HG02571 (cell line): ENCODE measurements at regions not wholly inside any gene's neighbourhood (a gene's known extent, or its start where the extent isn't known, plus 50 kb on each side); places are given as distances from the start of the nearest gene placed in this dataset.
"Not testable (repeated sequence)": the region's sequence is repeated elsewhere in the genome, so short reads cannot be mapped to it uniquely, and the experiment has no call there.

Source experiments
- ATAC-seq: cut with Tn5 transposase; IDR thresholded peaks from one replicate; pipeline ENCODE4 v1.9.1; 2021; ENCODE audit warnings: mild to moderate bottlenecking, moderate library complexity; ENCODE audit not compliant: unreplicated experiment

DNA sequence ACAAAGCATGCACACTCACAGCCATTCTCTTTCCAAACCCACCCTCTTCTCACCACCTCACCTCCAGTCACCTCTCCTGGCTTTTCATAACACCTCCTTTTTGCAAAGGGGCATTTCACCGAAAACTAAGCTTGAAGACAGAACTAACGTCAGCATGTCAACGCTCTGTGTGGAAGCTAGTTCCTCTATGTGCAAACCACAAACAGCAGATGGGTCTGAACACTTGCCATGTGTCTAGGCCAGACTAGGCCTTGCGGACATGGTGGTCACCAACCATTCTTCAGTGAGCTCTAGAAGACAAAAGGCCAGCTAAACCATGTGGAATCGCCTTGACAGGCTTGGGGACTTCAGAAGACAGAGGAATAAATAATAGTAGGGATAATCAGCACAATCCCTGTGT, 148.5 kb downstream of the TXNL1 start:
- no peak for ATAC-seq

GRCh38 chr18:56488739-56489138, 149.7 kb downstream of the TXNL1 start:
- ATAC-seq: no peak

- ATAC-seq: no peak
These were observed 150.6 kb downstream of the TXNL1 start for GRCh38 chr18:56487801-56488200.

DNA sequence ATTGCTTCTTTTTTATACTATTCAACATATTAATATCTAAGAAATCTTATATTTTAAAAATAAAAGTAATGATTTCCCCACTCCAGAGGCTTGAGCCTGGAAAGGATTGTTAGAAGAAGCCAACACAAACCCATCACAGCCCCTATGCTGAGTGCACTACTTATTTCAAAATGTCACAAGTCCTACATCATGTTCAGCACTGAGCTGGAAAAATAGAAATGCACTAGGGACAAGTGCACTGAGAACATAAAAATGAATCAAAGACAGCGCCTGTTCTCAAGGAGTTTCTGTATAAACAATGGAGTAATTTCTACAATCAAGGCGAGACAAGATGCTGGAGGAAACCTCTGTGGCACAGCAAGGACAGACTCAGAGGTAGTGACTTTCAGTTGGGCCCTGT, 155.0 kb downstream of the TXNL1 start:
- no peak for ATAC-seq

GRCh38 chr18:56482813-56483212, 155.6 kb downstream of the TXNL1 start:
- ATAC-seq: not testable (repeated sequence)

- no peak for ATAC-seq
These were observed 156.6 kb downstream of the TXNL1 start for GRCh38 chr18:56481751-56482150.

GRCh38 chr18:56479841-56480240, 158.6 kb downstream of the TXNL1 start:
- no peak for ATAC-seq

- no peak for ATAC-seq
These were observed 163.1 kb downstream of the TXNL1 start for GRCh38 chr18:56475250-56475649.

- no peak for ATAC-seq
These were observed 164.9 kb downstream of the TXNL1 start for GRCh38 chr18:56473400-56474024.

DNA sequence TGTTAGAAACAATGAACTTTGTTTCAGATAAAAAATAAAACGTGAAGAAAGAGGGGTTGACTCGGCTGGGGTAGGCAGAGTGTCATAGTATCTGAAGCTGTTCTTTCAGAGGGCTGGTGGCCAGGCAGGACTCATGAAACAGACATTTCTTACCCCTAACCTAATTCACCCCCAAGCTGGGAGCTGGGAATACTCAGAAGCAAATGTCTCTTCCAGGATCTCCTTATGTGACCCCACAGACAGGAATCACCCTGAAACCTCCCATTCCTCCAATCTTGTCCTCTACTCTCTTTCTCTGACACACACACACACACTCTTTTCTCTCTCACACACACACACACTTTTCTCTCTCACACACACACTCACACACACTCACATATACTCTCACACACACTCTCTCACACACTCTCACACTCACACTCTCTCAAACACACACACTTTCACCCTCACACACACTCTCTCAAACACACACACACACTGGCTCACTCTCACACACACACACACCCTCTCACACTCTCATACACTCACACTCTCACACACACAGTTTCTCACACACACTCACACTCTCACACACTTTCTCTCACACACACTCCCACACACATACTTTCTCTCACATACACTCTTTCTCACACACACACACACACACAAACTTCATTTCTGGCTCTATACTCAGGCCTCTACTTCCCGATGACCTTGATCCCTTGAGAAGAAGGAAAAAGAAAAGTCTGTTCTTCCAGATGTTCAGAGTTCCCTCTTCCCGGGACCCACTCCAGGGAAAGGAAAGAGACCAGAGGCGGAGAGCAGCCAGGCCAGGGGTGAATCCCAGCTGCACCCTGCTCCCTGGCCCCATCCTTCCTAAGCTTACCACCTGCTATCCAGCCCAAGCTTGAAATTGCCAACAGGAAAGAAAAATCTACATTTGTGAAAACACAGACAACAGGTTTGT, 167.7 kb downstream of the TXNL1 start:
- ATAC-seq: no peak

GRCh38 chr18:56469582-56469981, 168.8 kb downstream of the TXNL1 start:
- ATAC-seq: no peak

DNA sequence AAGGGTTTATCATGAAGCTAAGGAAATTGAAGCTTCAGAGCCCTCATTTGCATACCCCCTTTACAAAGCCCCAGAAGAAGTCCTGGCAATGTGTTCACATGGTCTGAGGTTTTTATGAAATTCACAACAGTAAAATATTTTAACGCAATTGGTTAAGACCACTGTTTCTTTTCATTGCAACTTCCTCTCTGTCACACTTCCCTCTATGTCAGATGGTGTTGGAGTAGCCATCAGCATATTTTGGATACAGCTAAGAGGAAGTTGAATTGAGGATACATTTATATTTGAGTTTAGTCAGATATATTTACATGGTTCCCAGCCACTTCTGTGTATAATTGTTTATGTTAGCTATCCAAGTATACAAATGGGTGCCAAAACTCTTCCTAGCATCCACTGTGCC, 170.0 kb downstream of the TXNL1 start:
- no peak for ATAC-seq

- ATAC-seq: no peak
These were observed 176.1 kb downstream of the TXNL1 start for GRCh38 chr18:56462276-56462675.

DNA sequence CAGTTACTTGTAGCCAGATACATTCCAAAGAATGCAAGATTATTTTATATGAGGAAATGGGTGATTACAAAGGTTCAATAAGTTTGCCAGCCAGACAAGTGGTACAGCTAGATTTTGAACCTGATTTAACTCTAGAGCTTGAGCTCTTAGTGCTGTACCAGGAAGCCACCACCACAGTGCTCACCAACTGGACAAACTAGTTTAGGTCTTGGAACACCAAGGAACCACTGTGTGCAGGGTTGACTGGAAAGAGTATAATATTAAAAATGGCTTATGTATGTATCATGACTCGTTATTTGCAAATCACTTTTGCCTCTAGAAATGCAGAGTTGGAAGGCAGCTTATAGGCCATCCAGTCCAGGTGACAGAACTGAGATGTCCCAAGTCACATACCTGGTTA, 177.2 kb downstream of the TXNL1 start:
- no peak for ATAC-seq

- ATAC-seq: no peak
These were observed 177.8 kb downstream of the TXNL1 start for GRCh38 chr18:56460581-56460980.

GRCh38 chr18:56458770-56459712, 179.4 kb downstream of the TXNL1 start:
- ATAC-seq: no peak

GRCh38 chr18:56455874-56456273, 182.5 kb downstream of the TXNL1 start:
- ATAC-seq: no peak

DNA sequence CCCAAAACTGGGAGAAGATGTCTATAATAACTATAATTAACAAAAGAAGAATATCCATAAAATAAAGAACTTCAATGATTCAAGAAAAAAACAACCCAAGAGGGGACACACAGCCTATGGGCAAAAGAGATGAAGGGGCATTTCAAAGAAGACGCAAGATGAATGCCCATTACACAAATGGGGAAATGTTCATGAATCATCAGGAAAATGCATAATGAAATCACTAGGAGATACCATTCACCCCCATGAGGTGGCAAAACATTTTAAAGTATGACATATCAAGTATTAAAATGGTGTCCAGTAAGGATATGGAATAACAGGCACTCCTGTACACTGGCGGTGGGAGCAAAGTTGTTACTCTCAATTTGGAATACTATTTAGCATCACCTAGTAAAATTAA, 183.3 kb downstream of the TXNL1 start:
- ATAC-seq: no peak

- no peak for ATAC-seq
These were observed 184.8 kb downstream of the TXNL1 start for GRCh38 chr18:56453631-56454030.

GRCh38 chr18:56451188-56451587, 187.2 kb downstream of the TXNL1 start:
- ATAC-seq: no peak

DNA sequence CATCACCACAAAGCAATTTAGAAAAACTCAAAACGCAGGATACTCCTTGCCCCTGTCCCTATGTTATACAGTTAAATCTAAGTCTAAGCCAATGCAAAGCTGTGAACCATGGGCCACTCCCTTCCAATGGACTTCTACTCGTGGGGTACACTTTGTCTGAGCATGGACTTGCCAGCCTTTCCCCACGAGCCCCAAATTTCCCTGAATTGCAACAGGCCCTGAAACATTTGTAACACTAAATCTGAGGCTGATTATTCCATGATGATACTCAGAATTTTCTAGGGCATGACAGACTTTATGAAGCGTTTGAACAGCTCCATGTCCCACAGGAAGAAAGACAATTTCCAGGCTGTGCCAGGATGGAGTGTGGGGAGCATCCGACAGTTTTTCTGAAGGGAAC, 189.6 kb downstream of the TXNL1 start:
- ATAC-seq: no peak
